SK-N-SH (cell line): ENCODE measurements at regions not wholly inside any gene's neighbourhood (a gene's known extent, or its start where the extent isn't known, plus 50 kb on each side); places are given as distances from the start of the nearest gene placed in this dataset.

ENCODE experiments used
- CTCF ChIA-PET: fragments of 300-600, 350-600 bp; formaldehyde crosslinking; extraction: SDS; loops from one replicate; lab custom pipeline; 2021; lab: Yijun Ruan, JAX
- POLR2A ChIA-PET: fragments of 350-600 bp; sonication (Branson Sonifier 250); formaldehyde crosslinking; extraction: SDS; loops from one replicate; lab custom pipeline; 2020; ENCODE audit warnings: antibody characterized with exemption, inconsistent platforms; lab: Yijun Ruan, JAX
- DNase-seq: peaks from one replicate; pipeline ENCODE4 v3.0.0; 2012
- H2AFZ ChIP-seq: fragments of 200-600 bp; sonication (generic); 2 replicates; pipeline ENCODE4 v1.8.1; 2016; ENCODE audit warnings: antibody characterized with exemption, mild to moderate bottlenecking, low read depth
- H3F3A ChIP-seq: fragments of 200-600 bp; sonication (generic); replicated peaks from 2 replicates; pipeline ENCODE3; 2016; ENCODE audit warnings: antibody characterized with exemption, mild to moderate bottlenecking; ENCODE audit not compliant: insufficient read depth
- H3K27ac ChIP-seq, 2 experiments: fragments of 200-500 bp in 1 of 2; fragments of 200-600 bp in 1 of 2; sonication (Bioruptor generic) in 1 of 2; sonication (generic), shearing (Covaris generic) in 1 of 2; 2 replicates each; pipeline versions ENCODE4 v1.5.1 to v1.6.1; 2014 to 2016; ENCODE audit warnings: low read depth in 2 of 2, inconsistent platforms in 1 of 2, low read length in 1 of 2, mild to moderate bottlenecking in 1 of 2, mixed read lengths in 1 of 2
- H3K27me3 ChIP-seq: fragments of 200-600 bp; sonication (generic), shearing (Covaris generic); 2 replicates; pipeline ENCODE4 v1.6.1; 2016; ENCODE audit warnings: mixed run types; ENCODE audit not compliant: insufficient read depth
- H3K36me3 ChIP-seq, 2 experiments: fragments of 200-500 bp in 1 of 2; fragments of 200-600 bp in 1 of 2; sonication (Bioruptor generic) in 1 of 2; sonication (generic) in 1 of 2; replicated peaks in 1 of 2; 2 replicates each; pipeline versions ENCODE3 to v1.5.1; 2014 to 2016; ENCODE audit warnings: low read length in 1 of 2, mild to moderate bottlenecking in 1 of 2; ENCODE audit not compliant: insufficient read depth in 2 of 2, control insufficient read depth in 1 of 2
- H3K4me1 ChIP-seq, 2 experiments: fragments of 200-500 bp in 1 of 2; fragments of 200-600 bp in 1 of 2; sonication (Bioruptor generic) in 1 of 2; sonication (generic), shearing (Covaris generic) in 1 of 2; 2 replicates each; pipeline versions ENCODE4 v1.5.1 to v1.6.1; 2014 to 2016; ENCODE audit warnings: low read depth in 1 of 2, low read length in 1 of 2, mixed run types in 1 of 2; ENCODE audit not compliant: insufficient read depth in 2 of 2, control insufficient read depth in 1 of 2
- H3K4me2 ChIP-seq: fragments of 200-600 bp; sonication (generic), shearing (Covaris generic); 2 replicates; pipeline ENCODE4 v1.6.1; 2017; ENCODE audit warnings: mixed run types
- H3K4me3 ChIP-seq, 2 experiments: fragments of 200-500 bp in 1 of 2; fragments of 200-600 bp in 1 of 2; sonication (Bioruptor generic) in 1 of 2; sonication (generic), shearing (Covaris generic) in 1 of 2; 2 replicates each; pipeline versions ENCODE4 v1.5.1 to v1.8.1; 2014 to 2016; ENCODE audit warnings: low read depth in 2 of 2, inconsistent platforms in 1 of 2, low read length in 1 of 2, mild to moderate bottlenecking in 1 of 2, mixed read lengths in 1 of 2, moderate library complexity in 1 of 2
- H3K79me2 ChIP-seq: fragments of 200-600 bp; sonication (generic); 2 replicates; pipeline ENCODE4 v1.8.1; 2017; ENCODE audit warnings: mild to moderate bottlenecking; ENCODE audit not compliant: insufficient read depth
- H3K9ac ChIP-seq: fragments of 200-600 bp; sonication (generic); 2 replicates; pipeline ENCODE4 v1.6.1; 2017; ENCODE audit warnings: mixed run types
- H3K9me2 ChIP-seq: fragments of 200-600 bp; sonication (generic); 2 replicates; pipeline ENCODE4 v1.6.1; 2017; ENCODE audit warnings: mixed run types
- H3K9me3 ChIP-seq: fragments of 200-600 bp; sonication (generic); 2 replicates; pipeline ENCODE4 v1.6.1; 2017; ENCODE audit warnings: mixed run types, mild to moderate bottlenecking, moderate library complexity
- H4K20me1 ChIP-seq: fragments of 200-600 bp; sonication (generic); 2 replicates; pipeline ENCODE4 v1.6.1; 2017; ENCODE audit warnings: mild to moderate bottlenecking, mixed run types; ENCODE audit not compliant: insufficient read depth
- CHD2 ChIP-seq: fragments of 150-350 bp; IDR thresholded peaks from 2 replicates; pipeline ENCODE4 v1.6.1; 2018; ENCODE audit warnings: low read length; ENCODE audit not compliant: partially characterized antibody
- ELF1 ChIP-seq: IDR thresholded peaks from 2 replicates; pipeline ENCODE4 v1.4.0; 2012
- EP300 ChIP-seq, 2 experiments: IDR thresholded peaks; 2 replicates each; pipeline versions ENCODE4 v1.4.0 to v1.6.1; 2012; ENCODE audit warnings: borderline replicate concordance in 1 of 2, low read depth in 1 of 2, low read length in 1 of 2
- EZH2phosphoT487 ChIP-seq: fragments of 200-600 bp; sonication (generic); IDR thresholded peaks from 2 replicates; pipeline ENCODE4 v1.6.1; 2017; ENCODE audit warnings: low read depth, mixed run types, mild to moderate bottlenecking, antibody characterized with exemption, moderate library complexity, borderline replicate concordance
- FOXM1 ChIP-seq: IDR thresholded peaks from 2 replicates; pipeline ENCODE4 v1.4.0; 2012; ENCODE audit warnings: low read depth, mild to moderate bottlenecking
- GABPA ChIP-seq: IDR thresholded peaks from 2 replicates; pipeline ENCODE4 v1.4.0; 2012; ENCODE audit warnings: low read depth, mild to moderate bottlenecking
- JUND ChIP-seq: IDR thresholded peaks from 2 replicates; pipeline ENCODE4 v1.4.0; 2012
- MEF2A ChIP-seq: IDR thresholded peaks from 2 replicates; pipeline ENCODE4 v1.4.0; 2012; ENCODE audit warnings: low read depth, borderline replicate concordance
- MXI1 ChIP-seq: IDR thresholded peaks from 2 replicates; pipeline ENCODE4 v1.6.1; 2012; ENCODE audit warnings: mild to moderate bottlenecking, low read depth, low read length, improper control_type of control experiment
- RCOR1 ChIP-seq: fragments of 150-350 bp; IDR thresholded peaks from 2 replicates; pipeline ENCODE4 v1.6.1; 2017; ENCODE audit warnings: antibody characterized with exemption, low read length
- RFX5 ChIP-seq: IDR thresholded peaks from 2 replicates; pipeline ENCODE4 v1.6.1; 2012; ENCODE audit warnings: mild to moderate bottlenecking, improper control_type of control experiment, low read length
- RXRA ChIP-seq: IDR thresholded peaks from 2 replicates; pipeline ENCODE4 v1.4.0; 2012; ENCODE audit warnings: low read depth, mild to moderate bottlenecking, borderline replicate concordance
- TAF1 ChIP-seq: IDR thresholded peaks from 2 replicates; pipeline ENCODE4 v1.6.1; 2012; ENCODE audit warnings: low read depth, mild to moderate bottlenecking, low read length, moderate library complexity, borderline replicate concordance
- TEAD4 ChIP-seq: IDR thresholded peaks from 2 replicates; pipeline ENCODE4 v1.4.0; 2012; ENCODE audit warnings: mild to moderate bottlenecking, borderline replicate concordance; ENCODE audit not compliant: insufficient read depth
- YY1 ChIP-seq: IDR thresholded peaks from 2 replicates; pipeline ENCODE4 v1.4.0; 2012; ENCODE audit warnings: low read depth, mild to moderate bottlenecking
- WGBS: methylation state at CpG from one replicate; pipeline ENCODE4 v1.1.6; 2017; ENCODE audit warnings: low lambda C conversion rate; 5-methylcytosine and 5-hydroxymethylcytosine counted together
- TF ChIP-seq, protein P1 (sequence below): IDR thresholded peaks from 2 replicates; pipeline ENCODE4 v1.4.0; 2012; ENCODE audit warnings: low read depth
- TF ChIP-seq, protein P2 (sequence below): IDR thresholded peaks from 2 replicates; pipeline ENCODE4 v1.4.0; 2012; ENCODE audit warnings: low read depth, borderline replicate concordance
- TF ChIP-seq, protein P3 (sequence below): IDR thresholded peaks from 2 replicates; pipeline ENCODE4 v1.6.1; 2012; ENCODE audit warnings: mild to moderate bottlenecking, low read depth, low read length, moderate library complexity

DNA sequence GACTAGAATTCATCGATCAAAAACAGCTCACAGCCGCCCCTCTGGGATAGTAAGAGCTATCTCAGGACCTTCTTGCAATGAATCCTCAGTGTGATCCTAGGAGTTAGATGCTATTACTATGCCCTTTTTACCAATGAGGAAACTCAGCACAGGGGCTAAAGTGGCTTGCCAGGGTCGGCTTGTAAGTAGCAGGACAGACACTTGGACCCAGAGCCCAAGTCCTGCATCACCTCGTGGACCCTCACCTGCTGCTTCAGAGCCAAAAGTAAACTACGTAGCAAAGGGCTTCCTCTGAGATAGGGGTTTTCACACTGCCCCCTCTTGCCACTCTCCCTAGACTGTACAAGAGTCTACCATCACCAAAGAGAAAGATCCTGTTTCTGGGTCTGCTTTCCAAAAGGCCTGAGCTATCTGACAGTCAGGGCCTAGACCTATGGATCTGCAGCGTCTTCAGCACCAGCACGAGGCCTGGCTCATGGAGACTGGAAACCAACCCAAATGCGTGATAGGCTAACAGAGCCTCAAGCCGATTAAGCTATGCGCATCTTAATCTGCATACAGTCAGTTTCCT lies 172.3 kb downstream of the ANKRD60 start:
- DNase-seq = no peak
- no peak overlapping the region for H3K4me2 ChIP-seq
- H3K4me1 ChIP-seq = peaks cover 0 to 14% of the 10 kb centered on the region in 2 experiments; a peak in 1 of 4 replicates
- WGBS = 90% methylated on average over 8 of the region's 10 CpGs
- TF ChIP-seq RCOR1 = no peak
- TF ChIP-seq MXI1 = no peak
- no peak for TF ChIP-seq EP300 (IDR thresholded peaks at IDR 0.05; ENCODE audit: borderline replicate concordance in 1 of 2, low read depth in 1 of 2, low read length in 1 of 2)
- TF ChIP-seq, protein P1, sequence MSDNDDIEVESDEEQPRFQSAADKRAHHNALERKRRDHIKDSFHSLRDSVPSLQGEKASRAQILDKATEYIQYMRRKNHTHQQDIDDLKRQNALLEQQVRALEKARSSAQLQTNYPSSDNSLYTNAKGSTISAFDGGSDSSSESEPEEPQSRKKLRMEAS = no peak
- no peak for TF ChIP-seq YY1
- TF ChIP-seq RXRA = no peak
- no peak for TF ChIP-seq JUND
- no peak for TF ChIP-seq EZH2phosphoT487
- TF ChIP-seq ELF1 = no peak
- H3K4me3 ChIP-seq = no peak overlapping the region
- POLR2A ChIA-PET = no interaction called here
- H3F3A ChIP-seq = no peaks in the 10 kb centered on the region
- no peaks in the 10 kb centered on the region; the same call in 1 of the 2 replicates for H3K27me3 ChIP-seq
- no peak overlapping the region for H3K9ac ChIP-seq
- H3K9me3 ChIP-seq = peaks cover 7% of the 10 kb centered on the region; the same call in 1 of the 2 replicates
- no peaks in the 10 kb centered on the region for H3K79me2 ChIP-seq
- H4K20me1 ChIP-seq = no peaks in the 10 kb centered on the region
- no peak overlapping the region for H3K27ac ChIP-seq
- H3K36me3 ChIP-seq = no peaks in the 10 kb centered on the region
- H3K9me2 ChIP-seq = no peaks in the 10 kb centered on the region
- CTCF ChIA-PET = interaction anchor here (1.0 kb wide), 1 partner anchor 433 kb away, joined by 3 read pairs; no protein-coding TSS in a partner anchor
- no peak overlapping the region for H2AFZ ChIP-seq

GRCh38 chr20:58054780-58055373 lies 173.6 kb downstream of the ANKRD60 start:
- no peaks in the 10 kb centered on the region for H3F3A ChIP-seq
- H3K36me3 ChIP-seq = no peaks in the 10 kb centered on the region
- TF ChIP-seq RFX5 = no peak
- no peak for TF ChIP-seq TAF1
- TF ChIP-seq EZH2phosphoT487 = no peak
- TF ChIP-seq TEAD4 = no peak
- no peak for TF ChIP-seq GABPA
- TF ChIP-seq MEF2A = no peak
- no peak for TF ChIP-seq CHD2
- TF ChIP-seq, protein P2, sequence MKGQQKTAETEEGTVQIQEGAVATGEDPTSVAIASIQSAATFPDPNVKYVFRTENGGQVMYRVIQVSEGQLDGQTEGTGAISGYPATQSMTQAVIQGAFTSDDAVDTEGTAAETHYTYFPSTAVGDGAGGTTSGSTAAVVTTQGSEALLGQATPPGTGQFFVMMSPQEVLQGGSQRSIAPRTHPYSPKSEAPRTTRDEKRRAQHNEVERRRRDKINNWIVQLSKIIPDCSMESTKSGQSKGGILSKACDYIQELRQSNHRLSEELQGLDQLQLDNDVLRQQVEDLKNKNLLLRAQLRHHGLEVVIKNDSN = no peak
- TF ChIP-seq, protein P3, sequence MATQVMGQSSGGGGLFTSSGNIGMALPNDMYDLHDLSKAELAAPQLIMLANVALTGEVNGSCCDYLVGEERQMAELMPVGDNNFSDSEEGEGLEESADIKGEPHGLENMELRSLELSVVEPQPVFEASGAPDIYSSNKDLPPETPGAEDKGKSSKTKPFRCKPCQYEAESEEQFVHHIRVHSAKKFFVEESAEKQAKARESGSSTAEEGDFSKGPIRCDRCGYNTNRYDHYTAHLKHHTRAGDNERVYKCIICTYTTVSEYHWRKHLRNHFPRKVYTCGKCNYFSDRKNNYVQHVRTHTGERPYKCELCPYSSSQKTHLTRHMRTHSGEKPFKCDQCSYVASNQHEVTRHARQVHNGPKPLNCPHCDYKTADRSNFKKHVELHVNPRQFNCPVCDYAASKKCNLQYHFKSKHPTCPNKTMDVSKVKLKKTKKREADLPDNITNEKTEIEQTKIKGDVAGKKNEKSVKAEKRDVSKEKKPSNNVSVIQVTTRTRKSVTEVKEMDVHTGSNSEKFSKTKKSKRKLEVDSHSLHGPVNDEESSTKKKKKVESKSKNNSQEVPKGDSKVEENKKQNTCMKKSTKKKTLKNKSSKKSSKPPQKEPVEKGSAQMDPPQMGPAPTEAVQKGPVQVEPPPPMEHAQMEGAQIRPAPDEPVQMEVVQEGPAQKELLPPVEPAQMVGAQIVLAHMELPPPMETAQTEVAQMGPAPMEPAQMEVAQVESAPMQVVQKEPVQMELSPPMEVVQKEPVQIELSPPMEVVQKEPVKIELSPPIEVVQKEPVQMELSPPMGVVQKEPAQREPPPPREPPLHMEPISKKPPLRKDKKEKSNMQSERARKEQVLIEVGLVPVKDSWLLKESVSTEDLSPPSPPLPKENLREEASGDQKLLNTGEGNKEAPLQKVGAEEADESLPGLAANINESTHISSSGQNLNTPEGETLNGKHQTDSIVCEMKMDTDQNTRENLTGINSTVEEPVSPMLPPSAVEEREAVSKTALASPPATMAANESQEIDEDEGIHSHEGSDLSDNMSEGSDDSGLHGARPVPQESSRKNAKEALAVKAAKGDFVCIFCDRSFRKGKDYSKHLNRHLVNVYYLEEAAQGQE = no peak
- no peak for TF ChIP-seq MXI1
- no peak for TF ChIP-seq FOXM1
- no peak for TF ChIP-seq EP300 (IDR thresholded peaks at IDR 0.05; ENCODE audit: borderline replicate concordance in 1 of 2, low read depth in 1 of 2, low read length in 1 of 2)
- ChIA-PET POLR2A (interaction anchor here (0.8 kb wide), 1 partner anchor 21 kb away, joined by 3 read pairs; no protein-coding TSS in a partner anchor), CTCF (interaction anchor here (1.0 kb wide), 2 partner anchors 13 to 432 kb away, joined by 3 read pairs; no protein-coding TSS in a partner anchor)
- WGBS = 80% methylated on average over 8 of the region's 11 CpGs
- no peak overlapping the region for H3K4me2 ChIP-seq
- H2AFZ ChIP-seq = no peak overlapping the region
- no peak overlapping the region for H3K9ac ChIP-seq
- no peak overlapping the region for H3K4me3 ChIP-seq
- no peaks in the 10 kb centered on the region; the same call in 1 of the 2 replicates for H3K27me3 ChIP-seq
- no peak overlapping the region; a peak in 1 of 4 replicates for H3K27ac ChIP-seq
- no peak for DNase-seq
- no peaks in the 10 kb centered on the region for H3K9me2 ChIP-seq
- peaks cover 0 to 14% of the 10 kb centered on the region in 2 experiments; a peak in 1 of 4 replicates for H3K4me1 ChIP-seq
- H3K9me3 ChIP-seq = peaks cover 7% of the 10 kb centered on the region; the same call in 1 of the 2 replicates
- no peaks in the 10 kb centered on the region for H3K79me2 ChIP-seq
- no peaks in the 10 kb centered on the region for H4K20me1 ChIP-seq
